PC-9 (cell line): ENCODE measurements at regions not wholly inside any gene's neighbourhood (a gene's known extent, or its start where the extent isn't known, plus 50 kb on each side); places are given as distances from the start of the nearest gene placed in this dataset.

ENCODE experiments used
- BruUV-seq: library from RNA; stranded (reverse); fragments of 400-500 nt; replicated peaks from 2 replicates; lab custom pipeline; 2021; lab: Mats Ljungman, UMichigan
- CTCF ChIA-PET: fragments of 300-600 bp; sonication (Branson Sonifier 250); formaldehyde crosslinking; loops from one replicate; lab custom pipeline; 2022; ENCODE audit warnings: antibody characterized with exemption; lab: Charles Lee
- POLR2A ChIA-PET: fragments of 300-600 bp; sonication (Branson Sonifier 250); formaldehyde crosslinking; loops from one replicate; lab custom pipeline; 2022; ENCODE audit warnings: antibody characterized with exemption; ENCODE audit not compliant: unreplicated experiment; lab: Charles Lee
- DNase-seq, 2 experiments: peaks; one replicate each; pipeline versions ENCODE4 v3.0.0 to v3.0.0-alpha.2; 2015 to 2022; ENCODE audit warnings: mixed read lengths in 1 of 2
- H2AFZ ChIP-seq: fragments of 200-600 bp; sonication (generic); 2 replicates; pipeline ENCODE4 v1.8.1; 2017; ENCODE audit warnings: antibody characterized with exemption
- H3F3A ChIP-seq: fragments of 200-600 bp; sonication (generic); 2 replicates; pipeline ENCODE4 v1.8.1; 2017; ENCODE audit warnings: antibody characterized with exemption, mild to moderate bottlenecking, low read depth; ENCODE audit not compliant: insufficient read depth
- H3K27ac ChIP-seq: fragments of 200-600 bp; sonication (generic); 2 replicates; pipeline ENCODE4 v1.6.1; 2016; ENCODE audit warnings: mixed run types
- H3K27me3 ChIP-seq: fragments of 200-600 bp; sonication (generic); 2 replicates; pipeline ENCODE4 v1.6.1; 2016; ENCODE audit warnings: low read depth, mixed run types; ENCODE audit not compliant: insufficient read depth
- H3K36me3 ChIP-seq: fragments of 200-600 bp; sonication (generic); 2 replicates; pipeline ENCODE4 v1.6.1; 2016; ENCODE audit warnings: low read depth, mixed run types
- H3K4me1 ChIP-seq: fragments of 200-600 bp; sonication (generic); replicated peaks from 2 replicates; pipeline ENCODE4 v1.6.1; 2016; ENCODE audit warnings: mixed run types; ENCODE audit not compliant: insufficient read depth
- H3K4me2 ChIP-seq: fragments of 200-600 bp; sonication (generic); 2 replicates; pipeline ENCODE4 v1.6.1; 2017; ENCODE audit warnings: mixed run types
- H3K4me3 ChIP-seq: fragments of 200-600 bp; sonication (generic); 2 replicates; pipeline ENCODE4 v1.6.1; 2016; ENCODE audit warnings: mixed run types
- H3K79me2 ChIP-seq: fragments of 200-600 bp; sonication (generic); 2 replicates; pipeline ENCODE4 v1.6.1; 2017; ENCODE audit warnings: low read depth, mixed run types
- H3K9me2 ChIP-seq: fragments of 200-600 bp; sonication (generic); 2 replicates; pipeline ENCODE4 v1.8.1; 2017; ENCODE audit warnings: mild to moderate bottlenecking; ENCODE audit not compliant: insufficient read depth
- H3K9me3 ChIP-seq: fragments of 200-600 bp; sonication (generic); 2 replicates; pipeline ENCODE4 v1.8.1; 2016; ENCODE audit warnings: low read depth; ENCODE audit not compliant: insufficient read depth
- H4K20me1 ChIP-seq: fragments of 200-600 bp; sonication (generic); 2 replicates; pipeline ENCODE4 v1.8.1; 2017; ENCODE audit not compliant: insufficient read depth
- EZH2 ChIP-seq: fragments of 200-600 bp; sonication (generic); IDR thresholded peaks from 2 replicates; pipeline ENCODE4 v1.8.0; 2017; ENCODE audit warnings: antibody characterized with exemption, low read depth
- intact Hi-C: fragments of 100-400 bp; cut with micrococcal nuclease; formaldehyde crosslinking; loops from one replicate; pipeline ENCODE4 v1.10.0; 2022; ENCODE audit not compliant: unreplicated experiment
- TF ChIP-seq, protein P1 (sequence below): fragments of 200-600 bp; sonication (generic); conservative IDR thresholded peaks from 2 replicates; pipeline ENCODE4 v1.6.1; 2017; ENCODE audit warnings: mixed run types, antibody characterized with exemption, mild to moderate bottlenecking, moderate library complexity

DNA sequence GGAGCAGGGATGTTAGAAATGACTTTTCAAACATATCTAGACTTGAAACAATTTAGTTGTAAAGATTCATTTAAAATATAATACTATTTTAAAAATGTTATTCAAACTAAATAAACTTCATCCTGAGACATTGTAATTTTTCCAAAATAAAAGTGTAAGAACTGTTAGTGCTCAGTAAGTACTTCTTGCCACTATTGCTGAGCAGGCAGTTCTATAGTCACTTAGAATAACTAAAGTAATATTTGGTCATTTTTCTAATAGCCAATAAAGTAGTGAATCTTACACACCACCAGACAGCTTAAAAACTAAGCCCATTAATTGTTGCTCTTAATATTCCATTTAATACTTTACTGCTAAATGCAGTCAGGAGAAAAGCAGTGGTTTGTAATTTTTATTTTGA is 1120.0 kb upstream of the CDH10 start:
- H3K79me2 ChIP-seq: no peaks in the 10 kb centered on the region
- H3K27ac ChIP-seq: no peak overlapping the region
- H3K4me2 ChIP-seq: no peak overlapping the region
- no peak overlapping the region for H2AFZ ChIP-seq
- H3K27me3 ChIP-seq: no peaks in the 10 kb centered on the region
- H3K4me3 ChIP-seq: no peak overlapping the region
- CTCF ChIA-PET: no interaction called here
- H3K36me3 ChIP-seq: no peaks in the 10 kb centered on the region
- H4K20me1 ChIP-seq: no peaks in the 10 kb centered on the region
- no peaks in the 10 kb centered on the region for H3F3A ChIP-seq
- no TSS peak for BruUV-seq
- DNase-seq: no peak
- H3K9me2 ChIP-seq: no peaks in the 10 kb centered on the region
- intact Hi-C loops: loop anchor here (5.0 kb wide), 1 partner anchor 243 kb away; no protein-coding TSS in a partner anchor
- H3K9me3 ChIP-seq: no peaks in the 10 kb centered on the region
- POLR2A ChIA-PET: no interaction called here
- no peaks in the 10 kb centered on the region for H3K4me1 ChIP-seq
- TF ChIP-seq, protein P1, sequence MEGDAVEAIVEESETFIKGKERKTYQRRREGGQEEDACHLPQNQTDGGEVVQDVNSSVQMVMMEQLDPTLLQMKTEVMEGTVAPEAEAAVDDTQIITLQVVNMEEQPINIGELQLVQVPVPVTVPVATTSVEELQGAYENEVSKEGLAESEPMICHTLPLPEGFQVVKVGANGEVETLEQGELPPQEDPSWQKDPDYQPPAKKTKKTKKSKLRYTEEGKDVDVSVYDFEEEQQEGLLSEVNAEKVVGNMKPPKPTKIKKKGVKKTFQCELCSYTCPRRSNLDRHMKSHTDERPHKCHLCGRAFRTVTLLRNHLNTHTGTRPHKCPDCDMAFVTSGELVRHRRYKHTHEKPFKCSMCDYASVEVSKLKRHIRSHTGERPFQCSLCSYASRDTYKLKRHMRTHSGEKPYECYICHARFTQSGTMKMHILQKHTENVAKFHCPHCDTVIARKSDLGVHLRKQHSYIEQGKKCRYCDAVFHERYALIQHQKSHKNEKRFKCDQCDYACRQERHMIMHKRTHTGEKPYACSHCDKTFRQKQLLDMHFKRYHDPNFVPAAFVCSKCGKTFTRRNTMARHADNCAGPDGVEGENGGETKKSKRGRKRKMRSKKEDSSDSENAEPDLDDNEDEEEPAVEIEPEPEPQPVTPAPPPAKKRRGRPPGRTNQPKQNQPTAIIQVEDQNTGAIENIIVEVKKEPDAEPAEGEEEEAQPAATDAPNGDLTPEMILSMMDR: no peak
- no peak for TF ChIP-seq EZH2

DNA sequence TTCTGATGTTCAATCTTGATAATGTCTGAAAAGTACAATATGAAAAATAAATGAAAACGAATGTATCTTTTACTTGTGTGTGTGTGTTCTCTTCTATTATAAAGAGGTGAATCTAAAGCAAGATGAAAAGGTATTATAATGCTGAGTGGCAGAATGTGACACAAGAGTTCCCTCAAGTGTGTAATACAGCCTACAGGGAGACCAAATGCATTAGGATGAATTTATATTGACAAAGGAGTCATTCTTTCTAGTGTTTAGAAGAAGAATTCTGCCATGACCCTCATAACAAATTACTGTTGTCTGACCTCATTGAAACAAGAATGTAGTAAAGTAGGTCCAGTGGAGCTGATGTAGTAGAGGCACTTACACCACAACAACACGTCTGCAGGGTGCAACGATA is 1119.0 kb upstream of the CDH10 start:
- TF ChIP-seq EZH2: no peak
- TF ChIP-seq, protein P1: no peak
- Histone ChIP-seq H3K9me3 (no peaks in the 10 kb centered on the region), H3K4me2 (no peak overlapping the region), H2AFZ (no peak overlapping the region), H3K27ac (no peak overlapping the region), H3F3A (no peaks in the 10 kb centered on the region), H3K4me1 (no peaks in the 10 kb centered on the region), H3K9me2 (no peaks in the 10 kb centered on the region), H3K36me3 (no peaks in the 10 kb centered on the region), H3K4me3 (no peak overlapping the region), H4K20me1 (no peaks in the 10 kb centered on the region), H3K27me3 (no peaks in the 10 kb centered on the region), H3K79me2 (no peaks in the 10 kb centered on the region)
- intact Hi-C loops: no loop called here
- CTCF ChIA-PET: no interaction called here
- DNase-seq: no peak
- POLR2A ChIA-PET: interaction anchor here (0.6 kb wide), 1 partner anchor 66 kb away, joined by 3 read pairs; no protein-coding TSS in a partner anchor
- no TSS peak for BruUV-seq

DNA sequence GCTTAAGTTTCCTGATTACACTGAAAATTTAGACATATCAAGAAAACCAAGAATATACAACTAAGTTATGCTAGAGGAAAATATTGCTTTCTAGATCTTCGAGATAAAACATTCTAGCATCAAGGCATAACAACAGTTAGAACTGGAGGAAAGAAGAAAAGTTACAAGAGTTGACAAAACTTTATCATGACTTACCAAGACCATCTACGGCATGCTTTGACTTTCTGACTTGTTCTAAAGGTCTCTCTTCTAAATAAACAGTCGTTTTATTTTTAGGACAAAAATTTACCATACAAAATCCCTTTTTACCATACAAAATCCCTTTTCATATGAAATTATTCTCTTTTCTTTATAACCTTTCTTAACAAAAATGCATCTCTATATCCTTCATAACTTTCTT is 1110.1 kb upstream of the CDH10 start:
- no peak overlapping the region for H3K4me3 ChIP-seq
- DNase-seq: no peak
- no peaks in the 10 kb centered on the region for H3F3A ChIP-seq
- no peaks in the 10 kb centered on the region for H3K36me3 ChIP-seq
- H3K4me1 ChIP-seq: no peaks in the 10 kb centered on the region
- TF ChIP-seq, protein P1: no peak
- no peak for TF ChIP-seq EZH2
- H3K27ac ChIP-seq: no peak overlapping the region
- no peak overlapping the region for H2AFZ ChIP-seq
- ChIA-PET CTCF (no interaction called here), POLR2A (no interaction called here)
- no peaks in the 10 kb centered on the region for H4K20me1 ChIP-seq
- H3K79me2 ChIP-seq: no peaks in the 10 kb centered on the region
- H3K9me2 ChIP-seq: no peaks in the 10 kb centered on the region
- no peak overlapping the region for H3K4me2 ChIP-seq
- BruUV-seq: no TSS peak
- intact Hi-C loops: no loop called here
- H3K9me3 ChIP-seq: peaks cover 17% of the 10 kb centered on the region
- no peaks in the 10 kb centered on the region for H3K27me3 ChIP-seq
